ENCODE measurements at regions not wholly inside any gene's neighbourhood (a gene's known extent, or its start where the extent isn't known, plus 50 kb on each side); places are given as distances from the start of the nearest gene placed in this dataset.

DNA sequence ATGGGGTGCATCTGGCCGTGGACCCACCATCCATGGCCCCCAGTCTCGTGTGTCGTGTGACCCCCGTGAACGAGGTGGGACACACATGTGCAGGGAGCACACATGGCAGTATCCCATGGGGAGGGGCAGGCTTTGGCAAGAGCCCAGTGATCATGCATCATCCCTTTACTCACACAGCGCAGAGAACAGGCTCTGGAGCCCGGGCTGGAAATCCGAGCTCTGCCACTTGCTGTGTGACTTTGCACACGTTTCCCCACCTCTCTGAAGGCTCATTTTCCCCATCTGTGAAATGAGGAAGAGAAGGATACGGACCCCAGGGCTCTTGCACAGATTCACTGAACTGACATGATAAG is 119.9 kb downstream of the PHETA1 start:
- no peak for TF ChIP-seq BHLHE40 (IDR thresholded peaks at IDR 0.05; ENCODE audit: borderline replicate concordance)
- no peak for TF ChIP-seq CTBP1 (IDR thresholded peaks at IDR 0.05; ENCODE audit: borderline replicate concordance)
- TF ChIP-seq NFRKB (IDR thresholded peaks at IDR 0.05): no peak
- TF ChIP-seq FOXA1 (IDR thresholded peaks at IDR 0.05): no peak
